Peyer's patch (tissue), 4 donors: ENCODE measurements at regions not wholly inside any gene's neighbourhood (a gene's known extent, or its start where the extent isn't known, plus 50 kb on each side); places are given as distances from the start of the nearest gene placed in this dataset.

Experiments
- DNase-seq, 3 donors: peaks; one replicate each; pipeline ENCODE4 v3.0.0-alpha.2; 2017 to 2019
- H3K27ac ChIP-seq, 4 donors: fragments of 200-600 bp; sonication (generic); one replicate each; pipeline ENCODE4 v1.5.1; 2016 to 2019
- H3K27me3 ChIP-seq, 2 donors: fragments of 200-600 bp; sonication (generic); one replicate each; pipeline ENCODE4 v1.5.1; 2019
- H3K36me3 ChIP-seq, 3 donors: fragments of 200-600 bp; sonication (generic); one replicate each; pipeline ENCODE4 v1.5.1; 2016 to 2019
- H3K4me1 ChIP-seq, 4 donors: fragments of 200-600 bp; sonication (generic); one replicate each; pipeline ENCODE4 v1.5.1; 2016 to 2019
- H3K4me3 ChIP-seq, 4 donors: fragments of 200-600 bp; sonication (generic); 1 replicate in 3 of 4; 2 replicates in 1 of 4; pipeline ENCODE4 v1.5.1; 2016 to 2019; ENCODE audit warnings: mild to moderate bottlenecking in 1 of 4
- H3K9me3 ChIP-seq, 4 donors: fragments of 200-600 bp; sonication (generic); one replicate each; pipeline ENCODE4 v1.5.1; 2016 to 2019; ENCODE audit warnings: mild to moderate bottlenecking in 1 of 4
- POLR2A ChIP-seq, 2 donors: fragments of 450-650 bp; IDR thresholded peaks; one replicate each; pipeline ENCODE4 v1.5.1; 2017; ENCODE audit warnings: antibody characterized with exemption in 2 of 2, mild to moderate bottlenecking in 2 of 2, moderate library complexity in 2 of 2
- TF ChIP-seq, protein P1 (sequence below), 6 experiments: fragments of 450-650 bp in 4 of 6; fragments of 200-600 bp in 2 of 6; sonication (generic) in 1 of 6; IDR thresholded peaks; one replicate each; pipeline ENCODE4 v1.5.1; 2017 to 2019; ENCODE audit warnings: antibody characterized with exemption in 6 of 6, mild to moderate bottlenecking in 3 of 6, moderate library complexity in 1 of 6

- TF ChIP-seq, protein P1, sequence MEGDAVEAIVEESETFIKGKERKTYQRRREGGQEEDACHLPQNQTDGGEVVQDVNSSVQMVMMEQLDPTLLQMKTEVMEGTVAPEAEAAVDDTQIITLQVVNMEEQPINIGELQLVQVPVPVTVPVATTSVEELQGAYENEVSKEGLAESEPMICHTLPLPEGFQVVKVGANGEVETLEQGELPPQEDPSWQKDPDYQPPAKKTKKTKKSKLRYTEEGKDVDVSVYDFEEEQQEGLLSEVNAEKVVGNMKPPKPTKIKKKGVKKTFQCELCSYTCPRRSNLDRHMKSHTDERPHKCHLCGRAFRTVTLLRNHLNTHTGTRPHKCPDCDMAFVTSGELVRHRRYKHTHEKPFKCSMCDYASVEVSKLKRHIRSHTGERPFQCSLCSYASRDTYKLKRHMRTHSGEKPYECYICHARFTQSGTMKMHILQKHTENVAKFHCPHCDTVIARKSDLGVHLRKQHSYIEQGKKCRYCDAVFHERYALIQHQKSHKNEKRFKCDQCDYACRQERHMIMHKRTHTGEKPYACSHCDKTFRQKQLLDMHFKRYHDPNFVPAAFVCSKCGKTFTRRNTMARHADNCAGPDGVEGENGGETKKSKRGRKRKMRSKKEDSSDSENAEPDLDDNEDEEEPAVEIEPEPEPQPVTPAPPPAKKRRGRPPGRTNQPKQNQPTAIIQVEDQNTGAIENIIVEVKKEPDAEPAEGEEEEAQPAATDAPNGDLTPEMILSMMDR (IDR thresholded peaks at IDR 0.05): no peak
- TF ChIP-seq POLR2A (IDR thresholded peaks at IDR 0.05): no peak
- H3K36me3 ChIP-seq: no peaks in the 10 kb centered on the region
- no peak overlapping the region for H3K27ac ChIP-seq
- no peaks in the 10 kb centered on the region for H3K9me3 ChIP-seq
- H3K27me3 ChIP-seq: no peaks in the 10 kb centered on the region
- H3K4me3 ChIP-seq: no peak overlapping the region
- no peaks in the 10 kb centered on the region for H3K4me1 ChIP-seq
- DNase-seq: no peak
Measured at GRCh38 chr10:111705021-111705420, 478.5 kb downstream of the GPAM start.

- TF ChIP-seq, protein P1 (IDR thresholded peaks at IDR 0.05): no peak
- TF ChIP-seq POLR2A (IDR thresholded peaks at IDR 0.05): no peak
- Histone ChIP-seq H3K36me3 (no peaks in the 10 kb centered on the region), H3K27ac (no peak overlapping the region), H3K4me3 (no peak overlapping the region), H3K9me3 (no peaks in the 10 kb centered on the region), H3K4me1 (no peaks in the 10 kb centered on the region), H3K27me3 (no peaks in the 10 kb centered on the region)
- DNase-seq: no peak
Measured at GRCh38 chr10:111706331-111706730, 477.2 kb downstream of the GPAM start.

DNA sequence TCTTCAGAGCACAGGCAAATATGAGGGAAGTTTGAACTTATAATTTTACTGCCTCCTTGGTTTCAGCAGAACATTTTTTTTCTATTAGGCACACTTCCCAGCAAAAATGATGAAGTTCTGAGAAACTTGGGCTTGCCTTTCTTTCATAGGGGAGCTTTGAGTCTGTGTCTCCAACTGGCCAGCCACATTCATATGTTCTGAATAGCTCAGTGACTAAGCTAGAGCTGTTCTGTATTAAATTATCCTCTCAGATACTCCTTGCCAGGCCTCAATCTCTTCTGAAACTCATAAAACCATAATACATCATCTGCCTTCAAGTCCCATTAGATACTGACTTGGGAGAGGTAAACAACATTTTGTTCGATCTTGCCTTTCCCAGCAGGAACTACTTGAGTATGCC lies 476.5 kb downstream of the GPAM start:
- TF ChIP-seq, protein P1 (IDR thresholded peaks at IDR 0.05): no peak
- no peak for TF ChIP-seq POLR2A (IDR thresholded peaks at IDR 0.05)
- DNase-seq: no peak
- Histone ChIP-seq H3K36me3 (no peaks in the 10 kb centered on the region), H3K9me3 (no peaks in the 10 kb centered on the region), H3K4me1 (no peaks in the 10 kb centered on the region), H3K27me3 (no peaks in the 10 kb centered on the region), H3K4me3 (no peak overlapping the region), H3K27ac (no peak overlapping the region)

DNA sequence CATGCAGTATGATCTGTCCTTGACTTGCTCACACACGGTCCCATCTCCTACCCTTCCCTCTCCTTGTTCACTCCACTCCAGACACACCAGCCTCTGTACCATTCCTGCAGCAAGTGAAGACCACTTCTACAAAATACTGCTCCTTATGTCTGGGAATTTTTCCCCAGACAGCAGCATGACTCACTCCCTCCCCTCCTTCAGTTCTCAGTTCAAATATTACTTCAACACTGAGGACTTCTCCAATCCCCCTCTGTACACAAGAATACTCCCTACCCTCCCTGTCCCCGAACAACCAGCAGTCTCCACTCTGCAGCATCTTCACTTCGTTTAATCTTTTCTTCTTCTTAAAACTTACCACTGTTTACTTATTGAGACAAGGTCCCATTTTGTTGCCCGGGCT lies 474.0 kb downstream of the GPAM start:
- DNase-seq: no peak
- Histone ChIP-seq H3K4me3 (no peak overlapping the region), H3K27me3 (no peaks in the 10 kb centered on the region), H3K36me3 (no peaks in the 10 kb centered on the region), H3K9me3 (peaks cover 0 to 11% (median 4%) of the 10 kb centered on the region in 4 donors), H3K27ac (no peak overlapping the region), H3K4me1 (no peaks in the 10 kb centered on the region)
- TF ChIP-seq, protein P1 (IDR thresholded peaks at IDR 0.05): no peak
- no peak for TF ChIP-seq POLR2A (IDR thresholded peaks at IDR 0.05)

DNA sequence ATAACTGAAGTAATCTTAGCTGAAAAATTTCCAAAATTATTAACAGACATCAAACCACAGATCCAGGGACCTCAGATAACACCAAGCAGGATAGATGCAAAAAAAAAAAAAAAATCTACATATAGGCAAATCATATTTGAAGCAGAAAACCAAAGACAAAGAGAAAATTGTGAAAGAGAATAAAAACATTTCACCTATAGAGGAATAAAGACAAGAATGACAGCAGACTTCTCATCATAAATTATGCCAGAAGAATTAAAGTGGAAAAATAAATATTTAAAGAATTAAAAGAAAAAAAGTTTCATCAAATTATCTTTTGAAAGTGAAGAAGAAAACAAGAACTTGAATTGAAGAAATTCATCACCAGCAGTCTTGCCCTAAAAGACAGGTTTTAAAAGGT lies 467.5 kb downstream of the GPAM start:
- no peaks in the 10 kb centered on the region for H3K4me1 ChIP-seq
- TF ChIP-seq, protein P1 (IDR thresholded peaks at IDR 0.05): no peak
- no peak for TF ChIP-seq POLR2A (IDR thresholded peaks at IDR 0.05)
- peaks cover 0 to 18% (median 7%) of the 10 kb centered on the region in 4 donors for H3K9me3 ChIP-seq
- H3K36me3 ChIP-seq: no peaks in the 10 kb centered on the region
- DNase-seq: no peak
- H3K27ac ChIP-seq: no peak overlapping the region
- no peak overlapping the region for H3K4me3 ChIP-seq
- H3K27me3 ChIP-seq: no peaks in the 10 kb centered on the region

DNA sequence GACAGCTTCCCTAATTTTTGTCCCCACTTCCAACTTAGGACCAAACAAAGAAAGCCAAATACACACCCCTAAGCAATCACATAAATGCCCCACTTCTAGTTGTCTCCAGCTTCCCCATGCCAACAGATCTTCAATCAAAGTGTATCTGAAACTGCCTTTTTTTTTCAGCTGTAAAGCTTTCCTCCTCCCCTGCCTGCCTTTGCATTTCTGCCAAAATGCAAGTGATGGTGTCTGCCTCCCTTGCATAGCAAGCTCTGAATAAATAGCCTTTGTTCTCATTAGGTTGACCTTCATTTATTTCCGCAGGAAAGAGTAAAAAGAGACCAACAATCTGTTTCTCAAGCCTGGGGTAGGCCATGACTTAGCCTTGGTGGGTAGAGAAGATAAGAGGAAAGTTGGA lies 459.4 kb downstream of the GPAM start:
- no peaks in the 10 kb centered on the region for H3K9me3 ChIP-seq
- TF ChIP-seq, protein P1 (IDR thresholded peaks at IDR 0.05): no peak
- no peak for TF ChIP-seq POLR2A (IDR thresholded peaks at IDR 0.05)

More for the DNA sequence above, 459.4 kb downstream of the GPAM start:
- H3K27ac ChIP-seq: no peak overlapping the region
- DNase-seq: no peak
- H3K4me1 ChIP-seq: no peaks in the 10 kb centered on the region
- no peaks in the 10 kb centered on the region for H3K27me3 ChIP-seq
- no peaks in the 10 kb centered on the region for H3K36me3 ChIP-seq
- no peak overlapping the region for H3K4me3 ChIP-seq
